ENCODE measurements at regions not wholly inside any gene's neighbourhood (a gene's known extent, or its start where the extent isn't known, plus 50 kb on each side); places are given as distances from the start of the nearest gene placed in this dataset.

DNA sequence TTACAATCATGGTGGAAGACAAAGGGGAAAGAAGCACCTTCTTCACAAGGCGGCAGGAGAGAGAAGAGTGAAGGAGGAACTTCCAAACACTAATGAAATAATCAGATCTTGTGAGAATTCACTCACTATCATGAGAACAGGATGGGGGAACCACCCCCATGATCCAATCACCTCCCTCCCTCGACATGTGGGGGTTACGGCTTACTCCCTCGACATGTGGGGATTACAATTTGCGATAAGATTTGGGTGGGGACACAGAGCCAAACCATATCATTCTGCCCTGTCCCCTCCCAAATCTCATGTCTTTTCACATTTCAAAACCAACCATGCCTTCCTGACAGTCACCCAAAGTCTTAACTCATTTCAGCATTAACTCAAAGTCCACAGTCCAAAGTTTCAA lies 88.7 kb upstream of the PGRMC2 start:
- TF ChIP-seq, protein P1, sequence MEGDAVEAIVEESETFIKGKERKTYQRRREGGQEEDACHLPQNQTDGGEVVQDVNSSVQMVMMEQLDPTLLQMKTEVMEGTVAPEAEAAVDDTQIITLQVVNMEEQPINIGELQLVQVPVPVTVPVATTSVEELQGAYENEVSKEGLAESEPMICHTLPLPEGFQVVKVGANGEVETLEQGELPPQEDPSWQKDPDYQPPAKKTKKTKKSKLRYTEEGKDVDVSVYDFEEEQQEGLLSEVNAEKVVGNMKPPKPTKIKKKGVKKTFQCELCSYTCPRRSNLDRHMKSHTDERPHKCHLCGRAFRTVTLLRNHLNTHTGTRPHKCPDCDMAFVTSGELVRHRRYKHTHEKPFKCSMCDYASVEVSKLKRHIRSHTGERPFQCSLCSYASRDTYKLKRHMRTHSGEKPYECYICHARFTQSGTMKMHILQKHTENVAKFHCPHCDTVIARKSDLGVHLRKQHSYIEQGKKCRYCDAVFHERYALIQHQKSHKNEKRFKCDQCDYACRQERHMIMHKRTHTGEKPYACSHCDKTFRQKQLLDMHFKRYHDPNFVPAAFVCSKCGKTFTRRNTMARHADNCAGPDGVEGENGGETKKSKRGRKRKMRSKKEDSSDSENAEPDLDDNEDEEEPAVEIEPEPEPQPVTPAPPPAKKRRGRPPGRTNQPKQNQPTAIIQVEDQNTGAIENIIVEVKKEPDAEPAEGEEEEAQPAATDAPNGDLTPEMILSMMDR (IDR thresholded peaks at IDR 0.05), result no peak
- TF ChIP-seq POLR2A (IDR thresholded peaks at IDR 0.05) (no peak), POLR2AphosphoS5 (IDR thresholded peaks at IDR 0.05) (no peak), EP300 (IDR thresholded peaks at IDR 0.05) (no peak)

Measured in suprapubic skin (tissue), 4 donors.